ENCODE measurements at regions not wholly inside any gene's neighbourhood (a gene's known extent, or its start where the extent isn't known, plus 50 kb on each side); places are given as distances from the start of the nearest gene placed in this dataset.
"Not testable (repeated sequence)": the region's sequence is repeated elsewhere in the genome, so short reads cannot be mapped to it uniquely, and the experiment has no call there.

GRCh38 chr4:108416831-108417230, 203.5 kb upstream of the RPL34 start:
- Mint-ChIP-seq H3K36me3 (ENCODE audit: unreplicated experiment) (no peaks in the 10 kb centered on the region), H3K27me3 (ENCODE audit: unreplicated experiment) (no peaks in the 10 kb centered on the region), H3K4me1 (ENCODE audit: low read depth, unreplicated experiment) (no peaks in the 10 kb centered on the region), H3K27ac (ENCODE audit: unreplicated experiment) (no peak overlapping the region), H3K9me3 (ENCODE audit: unreplicated experiment) (no peaks in the 10 kb centered on the region), H3K4me3 (ENCODE audit: unreplicated experiment) (no peak overlapping the region)
- TF ChIP-seq, protein P1, sequence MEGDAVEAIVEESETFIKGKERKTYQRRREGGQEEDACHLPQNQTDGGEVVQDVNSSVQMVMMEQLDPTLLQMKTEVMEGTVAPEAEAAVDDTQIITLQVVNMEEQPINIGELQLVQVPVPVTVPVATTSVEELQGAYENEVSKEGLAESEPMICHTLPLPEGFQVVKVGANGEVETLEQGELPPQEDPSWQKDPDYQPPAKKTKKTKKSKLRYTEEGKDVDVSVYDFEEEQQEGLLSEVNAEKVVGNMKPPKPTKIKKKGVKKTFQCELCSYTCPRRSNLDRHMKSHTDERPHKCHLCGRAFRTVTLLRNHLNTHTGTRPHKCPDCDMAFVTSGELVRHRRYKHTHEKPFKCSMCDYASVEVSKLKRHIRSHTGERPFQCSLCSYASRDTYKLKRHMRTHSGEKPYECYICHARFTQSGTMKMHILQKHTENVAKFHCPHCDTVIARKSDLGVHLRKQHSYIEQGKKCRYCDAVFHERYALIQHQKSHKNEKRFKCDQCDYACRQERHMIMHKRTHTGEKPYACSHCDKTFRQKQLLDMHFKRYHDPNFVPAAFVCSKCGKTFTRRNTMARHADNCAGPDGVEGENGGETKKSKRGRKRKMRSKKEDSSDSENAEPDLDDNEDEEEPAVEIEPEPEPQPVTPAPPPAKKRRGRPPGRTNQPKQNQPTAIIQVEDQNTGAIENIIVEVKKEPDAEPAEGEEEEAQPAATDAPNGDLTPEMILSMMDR (IDR thresholded peaks at IDR 0.05; ENCODE audit: partially characterized antibody, unreplicated experiment) = no peak
- DNase-seq = no peak

DNA sequence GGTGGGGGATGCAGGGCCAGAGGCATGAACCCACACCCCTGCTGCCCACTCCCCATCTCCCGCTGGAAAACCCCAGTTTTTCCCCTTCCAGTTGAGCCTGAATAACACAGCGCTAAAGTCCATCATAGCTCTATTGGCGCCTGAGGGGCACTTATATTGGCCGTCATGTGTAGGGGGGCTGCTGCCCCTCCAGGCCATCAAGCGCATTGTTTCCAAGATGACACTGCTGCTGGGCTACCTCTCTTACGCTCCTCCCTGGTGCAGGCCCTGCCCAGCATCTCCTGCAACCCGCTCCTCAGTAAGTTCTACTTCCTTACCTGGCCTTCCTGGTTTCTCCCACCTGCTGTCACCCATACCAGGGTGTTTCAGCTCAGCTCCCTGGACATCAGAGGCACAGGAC, 205.0 kb upstream of the RPL34 start:
- no peak for DNase-seq
- no peaks in the 10 kb centered on the region for H3K9me3 Mint-ChIP-seq (ENCODE audit: unreplicated experiment)
- H3K27ac Mint-ChIP-seq (ENCODE audit: unreplicated experiment) = no peak overlapping the region
- H3K36me3 Mint-ChIP-seq (ENCODE audit: unreplicated experiment) = no peaks in the 10 kb centered on the region
- TF ChIP-seq, protein P1 (IDR thresholded peaks at IDR 0.05; ENCODE audit: partially characterized antibody, unreplicated experiment) = no peak
- H3K4me1 Mint-ChIP-seq (ENCODE audit: low read depth, unreplicated experiment) = peaks cover 7% of the 10 kb centered on the region
- H3K27me3 Mint-ChIP-seq (ENCODE audit: unreplicated experiment) = peaks cover 2% of the 10 kb centered on the region
- no peak overlapping the region for H3K4me3 Mint-ChIP-seq (ENCODE audit: unreplicated experiment)

DNA sequence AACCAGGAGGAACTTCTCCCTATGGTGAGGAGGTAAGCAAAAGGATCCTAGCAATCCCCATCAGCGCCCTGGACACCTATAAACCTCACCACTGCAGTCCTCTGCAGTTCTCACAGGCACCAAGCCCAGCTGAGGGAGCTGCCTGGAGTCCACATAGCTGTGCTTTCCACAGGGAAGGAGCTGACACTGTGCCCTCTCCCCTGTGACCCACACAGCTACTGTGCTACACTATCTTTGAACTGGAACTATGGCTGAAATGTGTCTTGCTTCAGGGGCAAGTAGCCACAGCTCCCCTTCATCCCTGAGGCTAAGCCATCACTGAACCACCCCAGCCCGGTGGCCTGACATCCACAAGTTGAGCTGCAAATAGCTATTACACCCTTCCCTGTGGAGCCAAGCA, 208.5 kb upstream of the RPL34 start:
- peaks cover 7% of the 10 kb centered on the region for H3K4me1 Mint-ChIP-seq (ENCODE audit: low read depth, unreplicated experiment)
- no peak for DNase-seq
- H3K27me3 Mint-ChIP-seq (ENCODE audit: unreplicated experiment) = peaks cover 2% of the 10 kb centered on the region
- peaks cover 3% of the 10 kb centered on the region for H3K9me3 Mint-ChIP-seq (ENCODE audit: unreplicated experiment)
- no peak overlapping the region for H3K27ac Mint-ChIP-seq (ENCODE audit: unreplicated experiment)
- TF ChIP-seq, protein P1 (IDR thresholded peaks at IDR 0.05; ENCODE audit: partially characterized antibody, unreplicated experiment) = no peak
- H3K4me3 Mint-ChIP-seq (ENCODE audit: unreplicated experiment) = no peak overlapping the region
- peaks cover 3% of the 10 kb centered on the region for H3K36me3 Mint-ChIP-seq (ENCODE audit: unreplicated experiment)

GRCh38 chr4:108409691-108410090, 210.7 kb upstream of the RPL34 start:
- not testable (repeated sequence) for H3K4me1 Mint-ChIP-seq (ENCODE audit: low read depth, unreplicated experiment); H3K27ac Mint-ChIP-seq (ENCODE audit: unreplicated experiment)

DNA sequence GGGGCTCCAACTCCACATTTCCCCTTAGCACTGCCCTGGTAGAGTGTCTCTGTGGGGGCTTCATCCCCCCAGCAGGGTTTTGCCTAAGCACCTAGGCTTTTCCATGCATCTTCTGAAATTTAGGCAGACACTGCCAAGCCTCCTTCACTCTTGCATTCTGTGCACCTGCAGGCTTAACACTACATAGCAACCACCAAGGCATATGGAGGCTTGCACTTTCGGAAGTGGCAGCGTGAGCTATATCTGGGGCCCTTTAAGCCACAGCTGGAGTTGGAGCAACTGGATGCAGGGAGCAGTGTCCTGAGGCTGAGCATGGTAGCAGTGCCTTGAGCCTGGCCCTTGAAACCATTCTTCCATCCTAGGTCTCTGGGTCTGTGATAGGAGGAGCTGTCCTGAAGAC, 214.8 kb upstream of the RPL34 start:
- Mint-ChIP-seq H3K4me3 (ENCODE audit: unreplicated experiment) (no peak overlapping the region), H3K9me3 (ENCODE audit: unreplicated experiment) (peaks cover 6% of the 10 kb centered on the region)

More at GRCh38 chr4:108409691-108410090, 210.7 kb upstream of the RPL34 start:
- H3K27me3 Mint-ChIP-seq (ENCODE audit: unreplicated experiment); H3K9me3 Mint-ChIP-seq (ENCODE audit: unreplicated experiment); H3K4me3 Mint-ChIP-seq (ENCODE audit: unreplicated experiment); DNase-seq: not testable (repeated sequence)
- H3K36me3 Mint-ChIP-seq (ENCODE audit: unreplicated experiment) = peaks cover 18% of the 10 kb centered on the region

More for the DNA sequence above, 214.8 kb upstream of the RPL34 start:
- H3K4me1 Mint-ChIP-seq (ENCODE audit: low read depth, unreplicated experiment) = peaks cover 1% of the 10 kb centered on the region
- no peaks in the 10 kb centered on the region for H3K27me3 Mint-ChIP-seq (ENCODE audit: unreplicated experiment)
- no peak for DNase-seq
- H3K27ac Mint-ChIP-seq (ENCODE audit: unreplicated experiment) = no peak overlapping the region
- H3K36me3 Mint-ChIP-seq (ENCODE audit: unreplicated experiment) = peaks cover 21% of the 10 kb centered on the region
- TF ChIP-seq, protein P1 (IDR thresholded peaks at IDR 0.05; ENCODE audit: partially characterized antibody, unreplicated experiment) = no peak
